Ascending aorta (tissue), 2 donors: ENCODE measurements at regions not wholly inside any gene's neighbourhood (a gene's known extent, or its start where the extent isn't known, plus 50 kb on each side); places are given as distances from the start of the nearest gene placed in this dataset.
"Not testable (repeated sequence)": the region's sequence is repeated elsewhere in the genome, so short reads cannot be mapped to it uniquely, and the experiment has no call there.

Experiments
- DNase-seq, 2 donors: peaks; one replicate each; pipeline ENCODE4 v3.0.0-alpha.2; 2019; ENCODE audit warnings: low spot score in 2 of 2
- H3K27ac ChIP-seq, 2 donors: fragments of 200-600 bp; sonication (generic); one replicate each; pipeline ENCODE4 v1.5.1; 2016 to 2017; ENCODE audit warnings: mild to moderate bottlenecking in 1 of 2
- H3K27me3 ChIP-seq: fragments of 200-600 bp; sonication (generic); one replicate; pipeline ENCODE4 v1.5.1; 2017
- H3K36me3 ChIP-seq, 2 donors: fragments of 200-600 bp; sonication (generic); one replicate each; pipeline ENCODE4 v1.5.1; 2016
- H3K4me1 ChIP-seq, 2 donors: fragments of 200-600 bp; sonication (generic); one replicate each; pipeline ENCODE4 v1.5.1; 2016 to 2017; ENCODE audit warnings: mild to moderate bottlenecking in 1 of 2
- H3K4me3 ChIP-seq, 2 donors: fragments of 200-600 bp; sonication (generic); one replicate each; pipeline ENCODE4 v1.5.1; 2016 to 2017; ENCODE audit warnings: mild to moderate bottlenecking in 1 of 2
- H3K9me3 ChIP-seq, 2 donors: fragments of 200-600 bp; sonication (generic); one replicate each; pipeline ENCODE4 v1.5.1; 2016
- intact Hi-C: fragments of 100-400 bp; cut with DNase I; formaldehyde crosslinking; loops from one replicate; pipeline ENCODE4 v1.15.1; 2023
- TF ChIP-seq, protein P1 (sequence below), 3 experiments: fragments of 200-600 bp in 2 of 3; fragments of 450-650 bp in 1 of 3; sonication (generic) in 2 of 3; IDR thresholded peaks; one replicate each; pipeline ENCODE4 v1.5.1; 2016 to 2019; ENCODE audit warnings: antibody characterized with exemption in 3 of 3, mild to moderate bottlenecking in 1 of 3, moderate library complexity in 1 of 3

DNA sequence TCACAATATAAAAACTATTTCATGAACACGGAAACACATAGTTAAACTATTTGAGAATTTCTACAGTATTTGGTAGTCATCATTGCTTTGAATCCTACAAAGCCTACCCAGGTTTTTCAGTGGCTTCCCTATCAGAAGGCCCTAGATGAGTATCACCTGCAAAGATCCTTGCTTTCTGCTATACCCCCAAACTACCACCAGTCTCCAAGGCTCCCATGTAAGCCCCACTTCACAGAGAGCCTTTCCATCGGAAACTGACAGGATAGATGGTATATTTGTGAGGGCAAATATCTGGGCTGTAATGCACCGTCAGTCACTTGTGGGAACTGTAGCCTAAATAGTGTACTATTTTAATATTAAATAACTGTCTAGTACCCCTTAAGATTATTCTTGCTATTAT is 674.3 kb downstream of the BRINP3 start:
- DNase-seq = no peak
- Histone ChIP-seq H3K4me3 (no peak overlapping the region), H3K4me1 (no peaks in the 10 kb centered on the region), H3K36me3 (no peaks in the 10 kb centered on the region), H3K9me3 (no peaks in the 10 kb centered on the region), H3K27me3 (no peaks in the 10 kb centered on the region), H3K27ac (no peak overlapping the region)
- intact Hi-C loops = no loop called here
- TF ChIP-seq, protein P1, sequence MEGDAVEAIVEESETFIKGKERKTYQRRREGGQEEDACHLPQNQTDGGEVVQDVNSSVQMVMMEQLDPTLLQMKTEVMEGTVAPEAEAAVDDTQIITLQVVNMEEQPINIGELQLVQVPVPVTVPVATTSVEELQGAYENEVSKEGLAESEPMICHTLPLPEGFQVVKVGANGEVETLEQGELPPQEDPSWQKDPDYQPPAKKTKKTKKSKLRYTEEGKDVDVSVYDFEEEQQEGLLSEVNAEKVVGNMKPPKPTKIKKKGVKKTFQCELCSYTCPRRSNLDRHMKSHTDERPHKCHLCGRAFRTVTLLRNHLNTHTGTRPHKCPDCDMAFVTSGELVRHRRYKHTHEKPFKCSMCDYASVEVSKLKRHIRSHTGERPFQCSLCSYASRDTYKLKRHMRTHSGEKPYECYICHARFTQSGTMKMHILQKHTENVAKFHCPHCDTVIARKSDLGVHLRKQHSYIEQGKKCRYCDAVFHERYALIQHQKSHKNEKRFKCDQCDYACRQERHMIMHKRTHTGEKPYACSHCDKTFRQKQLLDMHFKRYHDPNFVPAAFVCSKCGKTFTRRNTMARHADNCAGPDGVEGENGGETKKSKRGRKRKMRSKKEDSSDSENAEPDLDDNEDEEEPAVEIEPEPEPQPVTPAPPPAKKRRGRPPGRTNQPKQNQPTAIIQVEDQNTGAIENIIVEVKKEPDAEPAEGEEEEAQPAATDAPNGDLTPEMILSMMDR (IDR thresholded peaks at IDR 0.05) = no peak

DNA sequence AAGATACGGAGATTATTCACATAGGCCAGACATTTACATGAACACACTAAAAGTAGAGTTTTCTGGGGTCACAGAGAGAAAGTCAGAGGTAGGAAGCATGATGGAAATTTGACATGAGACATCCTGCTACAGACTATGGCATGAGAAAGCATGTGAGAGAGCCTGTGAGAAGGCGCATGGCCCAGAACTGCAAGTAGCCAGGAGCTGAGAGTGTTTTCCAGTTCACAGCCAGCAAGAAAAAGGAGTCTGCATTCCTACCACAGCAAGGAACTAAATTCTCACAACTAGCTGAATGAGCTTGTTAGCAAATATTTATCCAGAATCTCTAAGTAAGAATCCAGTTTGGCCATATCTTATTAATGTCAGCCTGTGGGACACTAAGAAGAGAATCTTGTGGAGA is 673.3 kb downstream of the BRINP3 start:
- intact Hi-C loops = no loop called here
- no peaks in the 10 kb centered on the region for H3K36me3 ChIP-seq
- H3K27ac ChIP-seq = no peak overlapping the region
- DNase-seq = no peak
- no peaks in the 10 kb centered on the region for H3K9me3 ChIP-seq
- H3K4me1 ChIP-seq = no peaks in the 10 kb centered on the region
- H3K4me3 ChIP-seq = no peak overlapping the region
- TF ChIP-seq, protein P1 (IDR thresholded peaks at IDR 0.05) = no peak
- H3K27me3 ChIP-seq = no peaks in the 10 kb centered on the region

DNA sequence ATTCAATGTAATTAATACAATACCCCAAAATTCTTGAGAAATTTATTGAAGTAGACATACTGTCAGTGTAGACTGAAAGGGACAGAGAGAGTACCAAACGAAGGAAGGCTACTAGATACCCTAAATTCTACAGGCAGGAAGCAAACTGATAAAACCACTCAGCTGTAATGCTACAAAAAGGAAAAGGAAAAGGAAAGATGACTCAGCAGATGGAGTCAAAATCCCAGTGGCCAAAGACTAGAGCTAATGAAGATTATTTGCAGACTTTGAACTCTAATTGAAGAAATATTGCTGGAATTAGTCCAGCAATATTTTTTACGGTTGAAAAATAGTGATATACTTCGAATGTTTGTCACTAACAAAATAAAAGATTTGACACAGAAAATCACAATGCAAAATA is 671.9 kb downstream of the BRINP3 start:
- H3K4me1 ChIP-seq = no peaks in the 10 kb centered on the region
- H3K9me3 ChIP-seq = no peaks in the 10 kb centered on the region
- H3K36me3 ChIP-seq = no peaks in the 10 kb centered on the region
- H3K27me3 ChIP-seq = no peaks in the 10 kb centered on the region
- DNase-seq = no peak
- TF ChIP-seq, protein P1 (IDR thresholded peaks at IDR 0.05) = no peak
- intact Hi-C loops = no loop called here
- no peak overlapping the region for H3K4me3 ChIP-seq
- no peak overlapping the region for H3K27ac ChIP-seq

DNA sequence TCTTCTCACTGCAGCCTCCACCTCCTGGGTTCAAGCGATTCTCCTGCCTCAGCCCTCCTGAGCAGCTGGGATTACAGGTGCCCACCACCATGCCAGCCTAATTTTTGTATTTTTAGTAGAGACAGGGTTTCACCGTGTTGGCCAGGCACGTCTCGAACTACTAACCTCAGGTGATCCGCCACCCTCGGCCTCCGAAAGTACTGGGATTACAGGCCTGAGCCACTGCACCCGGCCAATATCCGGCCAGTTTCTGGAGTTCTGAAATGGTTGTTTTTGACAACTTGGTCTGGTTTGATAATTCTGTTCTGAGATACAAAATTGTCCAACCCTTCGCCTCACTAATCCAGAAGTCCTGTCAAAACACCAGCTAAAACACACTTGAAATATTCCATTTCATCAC is 667.0 kb downstream of the BRINP3 start:
- intact Hi-C loops, H3K4me1 ChIP-seq, H3K4me3 ChIP-seq, H3K36me3 ChIP-seq, H3K9me3 ChIP-seq, DNase-seq, H3K27ac ChIP-seq, H3K27me3 ChIP-seq: not testable (repeated sequence)

DNA sequence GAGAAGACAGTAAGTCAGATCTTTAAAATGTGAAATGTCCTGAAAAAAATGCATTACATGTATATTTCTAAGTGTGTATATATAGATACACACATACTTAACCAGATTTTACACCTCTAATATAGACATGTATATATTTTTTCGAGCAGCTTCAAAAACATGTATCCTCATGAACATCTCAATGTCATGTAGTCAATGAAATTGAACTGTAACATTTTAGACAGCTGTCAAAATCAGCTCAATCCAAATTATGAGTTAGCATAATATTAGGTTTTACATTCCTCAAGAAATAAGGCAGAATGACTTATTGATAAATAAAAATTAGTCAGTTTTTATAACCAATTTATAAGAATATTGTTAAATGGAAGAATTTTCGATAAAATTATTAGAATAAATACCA is 665.7 kb downstream of the BRINP3 start:
- TF ChIP-seq, protein P1 (IDR thresholded peaks at IDR 0.05) = no peak
- H3K4me3 ChIP-seq = no peak overlapping the region
- no peak for DNase-seq
- no peaks in the 10 kb centered on the region for H3K27me3 ChIP-seq
- no peak overlapping the region for H3K27ac ChIP-seq
- H3K4me1 ChIP-seq = no peaks in the 10 kb centered on the region
- no peaks in the 10 kb centered on the region for H3K9me3 ChIP-seq
- intact Hi-C loops = no loop called here
- H3K36me3 ChIP-seq = no peaks in the 10 kb centered on the region

DNA sequence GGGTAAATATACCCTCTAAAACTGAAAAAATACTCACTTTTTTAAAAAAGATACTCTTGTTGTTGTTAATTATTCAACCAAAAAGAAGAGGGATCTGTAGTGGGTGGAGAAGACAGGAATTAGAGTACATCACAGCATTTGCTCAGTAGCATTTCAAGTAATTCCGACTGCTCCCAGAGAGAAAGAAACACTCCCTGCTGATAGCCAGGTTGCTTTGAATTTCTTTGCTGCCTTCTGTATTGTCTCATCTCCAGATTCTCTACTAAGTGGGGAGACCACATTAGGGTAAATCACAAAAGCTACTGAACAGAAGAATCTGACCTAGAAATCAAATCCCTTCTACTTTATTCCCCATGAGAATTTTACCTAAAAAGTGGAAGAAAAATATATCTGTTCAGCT is 661.1 kb downstream of the BRINP3 start:
- Histone ChIP-seq H3K4me3 (no peak overlapping the region), H3K27ac (no peak overlapping the region), H3K27me3 (no peaks in the 10 kb centered on the region), H3K9me3 (peaks cover 0 to 3% of the 10 kb centered on the region in 2 donors), H3K36me3 (no peaks in the 10 kb centered on the region), H3K4me1 (no peaks in the 10 kb centered on the region)
- TF ChIP-seq, protein P1 (IDR thresholded peaks at IDR 0.05) = no peak
- DNase-seq = no peak
- intact Hi-C loops = no loop called here
